DMS 273 treated with DMSO at 0.1 percent for 48 hours (cell line): ENCODE measurements at regions not wholly inside any gene's neighbourhood (a gene's known extent, or its start where the extent isn't known, plus 50 kb on each side); places are given as distances from the start of the nearest gene placed in this dataset.

Experiments used
- DNase-seq: peaks from one replicate; lab custom pipeline; 2025; lab: John Stamatoyannopoulos, UW

DNA sequence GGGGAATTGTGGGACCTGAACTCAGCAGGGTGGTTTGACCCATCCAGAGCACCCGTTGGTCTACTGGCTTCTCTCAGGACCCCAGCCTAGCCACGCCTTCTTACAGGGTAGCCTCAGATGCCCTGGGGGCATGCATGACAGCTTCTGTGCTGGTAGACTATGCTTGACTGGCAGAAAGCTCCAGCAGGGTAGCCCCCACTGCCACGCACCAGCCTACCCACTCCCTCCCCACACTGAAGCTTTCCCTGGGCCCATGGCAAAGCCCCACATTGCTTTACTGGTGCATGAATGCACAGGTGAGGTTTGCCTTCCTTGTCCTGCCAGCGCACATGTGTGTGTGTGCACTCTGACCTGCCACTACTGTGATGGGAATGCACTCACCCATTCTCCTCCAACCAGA is 772.2 kb downstream of the LRFN5 start:
- DNase-seq, result no peak

GRCh38 chr14:42378274-42378673 is 771.6 kb downstream of the LRFN5 start:
- no peak for DNase-seq

GRCh38 chr14:42374332-42374731 is 767.7 kb downstream of the LRFN5 start:
- DNase-seq, result no peak

DNA sequence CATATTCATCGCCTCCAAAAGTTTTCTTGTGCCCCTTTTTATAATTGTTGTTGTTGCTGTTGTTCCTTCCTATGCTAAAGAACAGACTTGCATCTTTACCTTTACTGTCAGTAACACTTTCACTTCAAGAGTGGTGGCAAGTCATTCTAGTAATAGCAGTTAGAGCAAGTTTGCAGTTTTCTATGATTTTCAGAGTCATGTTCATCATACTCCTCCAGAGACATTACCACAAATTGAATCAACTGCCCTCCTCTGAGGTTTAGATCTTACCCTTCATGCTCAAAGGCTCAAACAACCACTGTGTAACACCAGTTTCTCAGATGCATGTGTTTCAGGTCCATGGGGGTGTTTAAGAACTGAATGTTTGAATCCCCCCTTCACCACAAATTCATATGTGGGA is 763.4 kb downstream of the LRFN5 start:
- DNase-seq, result no peak

DNA sequence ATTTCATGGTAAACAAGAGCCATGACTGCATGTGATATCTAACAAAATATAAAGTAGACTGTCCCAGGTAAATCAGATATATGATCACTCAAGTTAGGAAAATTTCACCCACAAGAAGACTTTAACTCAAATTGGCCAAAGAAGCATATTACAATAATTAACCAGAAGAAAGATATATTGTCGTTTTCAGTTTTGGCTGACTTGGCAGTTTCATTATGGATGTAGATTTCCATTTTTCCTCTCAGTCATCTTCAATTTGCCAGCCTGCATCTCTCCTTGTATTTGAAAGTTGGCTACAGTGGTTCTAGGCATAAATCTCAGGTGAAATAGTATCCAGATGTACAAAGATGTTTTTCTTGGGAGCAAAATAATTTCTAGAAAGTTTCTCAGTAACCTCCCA is 761.6 kb downstream of the LRFN5 start:
- no peak for DNase-seq

GRCh38 chr14:42353315-42353714 is 746.6 kb downstream of the LRFN5 start:
- DNase-seq, result no peak

DNA sequence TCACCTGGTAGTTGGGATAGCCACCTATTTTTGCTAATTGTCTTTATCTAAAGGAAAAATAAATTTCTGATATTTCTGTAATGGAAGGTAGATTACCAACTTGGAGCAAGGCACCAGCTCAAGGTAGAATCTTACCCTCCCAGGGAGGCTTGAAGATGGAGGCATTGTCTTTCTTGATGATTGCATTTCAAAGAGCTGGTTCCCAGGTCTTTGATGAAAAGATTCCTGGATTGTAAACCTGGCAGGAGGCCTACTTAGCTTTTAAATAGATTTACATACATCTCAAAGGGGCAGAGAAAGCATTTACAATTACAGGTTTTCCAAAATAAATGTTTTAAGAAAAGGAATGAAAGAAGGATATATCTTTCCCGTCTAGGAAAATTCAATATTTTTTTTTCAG is 729.2 kb downstream of the LRFN5 start:
- DNase-seq, result no peak

DNA sequence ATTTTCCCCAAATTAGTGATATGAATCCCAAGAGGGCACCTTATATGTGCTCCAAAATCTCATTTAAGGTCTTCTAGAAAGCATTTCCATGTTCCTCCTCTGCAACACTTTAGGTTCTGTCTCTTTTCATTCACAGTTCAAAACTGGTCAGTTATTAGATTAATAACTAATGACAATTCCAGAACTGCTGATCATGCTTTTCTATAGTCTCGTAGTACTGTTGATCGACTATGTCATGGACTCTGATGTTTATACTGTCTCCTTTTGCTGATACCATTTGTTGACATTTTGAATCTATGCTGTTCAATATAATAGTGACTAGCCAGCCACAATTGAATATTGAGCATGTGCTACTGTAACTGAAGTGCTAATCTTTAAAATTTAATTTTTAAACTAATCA is 728.3 kb downstream of the LRFN5 start:
- DNase-seq, result no peak

DNA sequence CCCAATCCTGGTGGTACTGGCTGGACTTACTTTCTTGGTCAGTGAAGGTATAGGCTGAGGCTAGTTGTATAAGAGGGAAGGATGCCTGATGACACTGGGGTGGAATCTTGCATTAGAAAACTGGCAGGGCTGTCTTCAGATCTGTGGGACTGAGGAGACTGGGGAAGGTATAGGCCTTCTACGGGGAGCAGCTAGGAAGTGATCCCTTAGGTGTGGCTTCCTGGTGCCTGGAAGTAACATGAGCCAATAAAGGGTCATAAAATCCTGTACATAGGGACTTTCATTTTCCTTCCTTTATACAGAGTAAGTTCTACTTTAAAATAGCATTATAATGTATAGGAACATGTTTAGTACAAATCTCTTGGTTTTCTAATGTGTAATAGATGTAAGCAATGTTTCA is 716.8 kb downstream of the LRFN5 start:
- no peak for DNase-seq

DNA sequence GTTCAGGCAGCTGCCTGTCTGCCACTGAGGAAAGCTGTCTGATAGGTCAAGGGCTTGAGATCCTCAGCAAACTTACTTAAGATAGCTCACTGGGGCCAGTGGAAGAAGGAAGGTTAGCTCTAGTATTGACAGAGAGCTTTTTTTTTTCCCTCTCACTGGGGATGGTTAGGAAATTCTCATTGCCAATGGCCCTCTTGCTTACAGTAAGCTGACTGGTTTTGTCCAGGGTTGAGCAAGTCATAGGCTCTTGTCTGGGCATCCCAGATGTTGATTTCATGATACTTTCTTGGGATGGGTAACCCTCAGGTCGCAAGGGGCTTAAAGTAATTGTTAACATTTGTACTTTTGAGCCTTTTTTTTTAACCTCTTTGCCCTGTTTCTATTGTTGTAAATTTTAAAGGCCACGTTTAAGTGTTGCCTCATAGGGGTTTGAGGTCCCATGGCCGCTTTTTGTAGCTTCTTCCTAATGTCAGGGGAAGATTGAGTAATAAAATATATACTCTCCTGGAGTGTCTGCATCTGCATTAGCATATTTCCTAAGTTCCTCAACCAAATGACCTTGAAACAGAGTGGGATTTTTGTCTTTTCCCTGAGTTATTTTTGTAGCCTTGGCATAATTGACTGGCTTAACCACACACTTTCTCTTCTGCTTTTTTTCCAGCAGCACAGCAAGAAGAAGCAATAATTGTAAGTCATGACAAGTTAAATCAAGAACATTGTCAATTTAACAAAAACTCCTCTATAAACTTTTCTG is 716.0 kb downstream of the LRFN5 start:
- no peak for DNase-seq

GRCh38 chr14:42319996-42320395 is 713.3 kb downstream of the LRFN5 start:
- DNase-seq, result no peak

DNA sequence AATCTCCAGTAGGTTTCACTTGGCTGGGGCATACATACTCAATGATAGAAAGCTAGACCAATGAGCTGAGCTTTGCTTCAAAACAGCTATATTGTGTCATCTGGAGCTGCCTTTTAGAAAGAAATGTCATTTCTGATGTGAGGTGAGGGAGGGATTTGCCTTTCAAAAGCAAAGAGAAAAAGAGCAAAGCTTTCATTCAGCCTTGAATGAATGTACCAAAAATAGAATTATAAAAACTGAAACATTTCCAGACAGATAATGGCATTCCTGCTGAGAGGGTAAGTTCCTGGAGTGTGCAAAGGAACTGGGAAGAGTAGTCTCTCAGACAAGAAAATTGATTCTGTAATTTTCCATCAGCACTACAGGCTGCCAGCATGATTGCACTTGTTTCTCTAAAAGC is 710.0 kb downstream of the LRFN5 start:
- DNase-seq, result no peak

- no peak for DNase-seq
Observed at GRCh38 chr14:42311876-42312275, 705.2 kb downstream of the LRFN5 start.

DNA sequence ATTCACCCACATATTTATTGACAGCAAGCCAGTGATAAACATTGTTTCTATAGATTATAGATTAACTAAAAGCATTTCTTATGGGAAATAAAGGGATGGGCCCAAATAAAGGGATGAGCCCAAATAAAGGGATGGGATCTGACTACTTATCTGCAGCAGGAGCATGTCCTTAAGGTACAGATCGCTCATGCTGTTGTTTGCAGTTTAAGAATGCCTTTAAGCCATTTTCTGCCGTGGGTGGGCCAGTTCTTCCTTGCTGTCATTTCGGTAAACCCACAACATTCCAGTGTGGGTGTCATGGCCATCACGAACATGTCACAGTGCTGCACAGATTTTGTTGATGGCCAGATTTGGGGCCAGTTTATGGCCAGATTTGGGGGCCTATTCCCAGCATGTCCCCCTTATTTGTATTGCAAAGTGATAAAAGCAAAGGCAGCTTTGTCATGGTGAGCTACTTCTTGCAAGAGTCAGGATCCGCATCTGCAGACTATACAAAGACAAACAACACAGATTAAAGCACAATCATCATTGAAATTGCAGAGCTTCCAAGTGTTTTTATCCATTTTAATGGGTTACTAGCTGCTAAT is 700.7 kb downstream of the LRFN5 start:
- no peak for DNase-seq

- no peak for DNase-seq
Observed at GRCh38 chr14:42299692-42300091, 693.0 kb downstream of the LRFN5 start.

GRCh38 chr14:42293180-42293579 is 686.5 kb downstream of the LRFN5 start:
- no peak for DNase-seq

DNA sequence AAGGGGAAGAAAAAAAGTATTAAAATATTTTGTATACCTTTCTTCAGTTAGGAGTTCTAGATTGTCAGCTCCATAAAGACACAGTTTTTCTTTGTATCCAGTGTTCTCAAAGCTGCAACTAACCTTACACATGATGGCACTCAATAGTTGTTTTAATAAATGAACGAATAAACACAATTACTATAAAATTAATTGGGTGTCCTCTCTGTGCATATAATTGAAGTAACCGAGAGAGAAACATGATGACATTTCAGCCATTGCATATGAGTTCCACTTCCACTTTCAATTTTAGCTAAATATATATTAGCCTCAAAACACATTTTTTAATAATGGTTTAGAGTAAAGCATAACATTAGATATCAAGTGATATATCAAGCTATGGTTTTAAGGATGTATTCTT is 671.2 kb downstream of the LRFN5 start:
- no peak for DNase-seq

GRCh38 chr14:42269234-42269633 is 662.6 kb downstream of the LRFN5 start:
- DNase-seq, result no peak

- DNase-seq, result no peak
Observed at GRCh38 chr14:42248131-42248530, 641.5 kb downstream of the LRFN5 start.

GRCh38 chr14:42241101-42241500 is 634.4 kb downstream of the LRFN5 start:
- DNase-seq, result no peak

GRCh38 chr14:42229976-42230375 is 623.3 kb downstream of the LRFN5 start:
- DNase-seq, result no peak

DNA sequence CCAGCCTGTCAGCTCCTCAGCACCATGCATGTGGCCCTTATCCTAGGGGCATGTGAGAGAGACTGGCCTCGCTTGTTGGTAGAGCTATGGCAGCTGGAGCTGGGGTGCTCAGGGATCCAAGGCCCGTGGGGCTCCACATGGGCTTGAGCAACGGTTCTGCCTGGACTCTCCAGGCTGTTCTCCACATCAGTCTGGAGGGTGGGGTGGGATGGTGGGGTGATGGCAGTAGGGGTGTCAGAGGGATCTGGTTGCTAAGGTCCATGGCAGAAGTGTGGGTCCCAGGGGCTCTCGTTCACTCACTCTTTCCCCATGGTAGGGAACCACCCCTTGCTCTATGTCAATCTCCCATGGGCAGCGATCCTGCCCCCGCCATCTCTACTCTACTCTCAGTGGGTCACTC is 622.6 kb downstream of the LRFN5 start:
- no peak for DNase-seq

DNA sequence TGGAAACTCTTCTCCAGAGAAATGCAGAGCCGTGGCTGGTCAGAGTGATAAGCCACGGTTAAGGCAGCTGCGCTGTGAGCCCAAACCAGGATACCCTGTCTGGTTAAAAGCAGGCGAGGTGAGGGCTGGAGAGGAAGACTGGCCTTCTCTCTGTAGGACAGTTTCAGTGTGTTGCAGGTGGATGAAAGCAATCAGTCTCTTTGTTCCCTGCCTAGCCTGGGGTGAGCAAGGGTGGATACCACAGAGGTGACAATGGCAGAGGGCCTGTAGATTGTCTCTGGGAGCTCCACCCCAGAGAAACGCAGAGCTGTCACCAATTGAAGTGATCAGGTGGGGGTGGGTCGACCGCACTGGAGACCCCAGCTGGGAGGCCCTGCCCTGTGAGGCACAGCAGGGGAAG is 621.9 kb downstream of the LRFN5 start:
- no peak for DNase-seq
